ENCODE measurements at regions not wholly inside any gene's neighbourhood (a gene's known extent, or its start where the extent isn't known, plus 50 kb on each side); places are given as distances from the start of the nearest gene placed in this dataset.

- Histone ChIP-seq H4K91ac (ENCODE audit: insufficient read depth, low read depth, low read length) (no peak overlapping the region), H3K23ac (ENCODE audit: low read depth, low read length) (no peak overlapping the region), H4K20me1 (ENCODE audit: insufficient read depth, low read length) (no peaks in the 10 kb centered on the region), H3K14ac (replicated peaks; ENCODE audit: low read depth, low read length) (no peak overlapping the region), H3K4me1 (ENCODE audit: control insufficient read depth, insufficient read depth, low read length) (no peaks in the 10 kb centered on the region), H2AK9ac (replicated peaks; ENCODE audit: low read depth, low read length, poor library complexity) (no peak overlapping the region), H3K79me1 (ENCODE audit: low read depth in 1 of 2, low read length in 2 of 2) (no peaks in the 10 kb centered on the region), H4K5ac (ENCODE audit: low read depth, low read length) (no peak overlapping the region), H3K56ac (ENCODE audit: extremely low read depth, insufficient read depth, low read length) (no peak overlapping the region), H2AK5ac (ENCODE audit: low read depth, low read length) (no peak overlapping the region), H3K4me2 (ENCODE audit: low read depth, low read length) (no peak overlapping the region), H3K27me3 (ENCODE audit: control insufficient read depth, insufficient read depth, low read length) (peaks cover 2% of the 10 kb centered on the region; the same call in 1 of the 2 replicates), H2BK20ac (ENCODE audit: low read depth, low read length) (no peak overlapping the region), H3K4me3 (ENCODE audit: insufficient read depth, low read depth, low read length) (no peak overlapping the region), H3K9me3 (ENCODE audit: control insufficient read depth, insufficient read depth, low read length) (no peaks in the 10 kb centered on the region), H3K9me1 (ENCODE audit: insufficient read depth, low read length) (no peaks in the 10 kb centered on the region), H3K18ac (ENCODE audit: low read depth, low read length) (no peak overlapping the region), H2BK5ac (ENCODE audit: low read depth, low read length, poor library complexity, severe bottlenecking) (no peak overlapping the region), H2BK15ac (ENCODE audit: low read depth, low read length) (no peak overlapping the region), H3K4ac (ENCODE audit: low read depth, low read length) (no peak overlapping the region), H2AFZ (replicated peaks; ENCODE audit: low read length, poor library complexity) (no peak overlapping the region), H3K27ac (ENCODE audit: insufficient read depth, low read length) (no peak overlapping the region), H4K8ac (ENCODE audit: low read depth in 2 of 2, low read length in 2 of 2) (no peak overlapping the region), H2BK120ac (ENCODE audit: low read depth, low read length) (no peak overlapping the region), H3K36me3 (ENCODE audit: control insufficient read depth, insufficient read depth, low read length) (no peaks in the 10 kb centered on the region), H3K9ac (ENCODE audit: low read depth, low read length) (no peak overlapping the region)
- ChIA-PET CTCF (interaction anchor here (1.1 kb wide), 1 partner anchor 14 kb away, joined by 4 read pairs; no protein-coding TSS in a partner anchor), POLR2A (ENCODE audit: unreplicated experiment) (no interaction called here)
- TF ChIP-seq MAZ (IDR thresholded peaks at IDR 0.05; ENCODE audit: borderline replicate concordance, low read depth, low read length): no peak
- TF ChIP-seq USF2 (IDR thresholded peaks at IDR 0.05; ENCODE audit: low read depth, low read length): no peak
- no peak for TF ChIP-seq MAFK (IDR thresholded peaks at IDR 0.05; ENCODE audit: low read depth, low read length)
- no peak for ATAC-seq (ENCODE audit: low read depth)
- intact Hi-C loops (cut with micrococcal nuclease) (no loop called here), dilution Hi-C loops (cut with HindIII; ENCODE audit: low sequenced_read_pairs, unreplicated experiment) (no loop called here), in situ Hi-C loops (cut with MboI; ENCODE audit: low sequenced_read_pairs) (no loop called here)
- no TSS peak for BruUV-seq (replicated peaks)
- DNase-seq: no peak
- 0% methylated on average over 2 of the region's 5 CpGs; no CpG with 5 or more reads in 1 of the 2 experiments for WGBS, 2 experiments (ENCODE audit: extremely low coverage in 2 of 2, insufficient read length in 1 of 2)
Measured at GRCh38 chr12:23008623-23009022, 383.7 kb downstream of the ETNK1 start.
